Caco-2 (cell line): ENCODE measurements at regions not wholly inside any gene's neighbourhood (a gene's known extent, or its start where the extent isn't known, plus 50 kb on each side); places are given as distances from the start of the nearest gene placed in this dataset.
"Not testable (repeated sequence)": the region's sequence is repeated elsewhere in the genome, so short reads cannot be mapped to it uniquely, and the experiment has no call there.

Experiments
- BruUV-seq: library from RNA; stranded (reverse); fragments of 400-500 nt; replicated peaks from 2 replicates; lab custom pipeline; 2021; lab: Mats Ljungman, UMichigan
- CTCF ChIA-PET: fragments of 300-600 bp; sonication (Branson Sonifier 250); formaldehyde crosslinking; loops from one replicate; lab custom pipeline; 2022; ENCODE audit warnings: antibody characterized with exemption; lab: Charles Lee
- POLR2A ChIA-PET: fragments of 300-600 bp; sonication (Branson Sonifier 250); formaldehyde crosslinking; loops from one replicate; lab custom pipeline; 2022; ENCODE audit warnings: antibody characterized with exemption; lab: Charles Lee
- DNase-seq, 2 experiments: peaks; one replicate each; pipeline versions ENCODE4 v3.0.0 to v3.0.0-alpha.2; 2020 to 2022
- H3K27me3 ChIP-seq: replicated peaks from 2 replicates; pipeline ENCODE4 v1.6.0; 2011; ENCODE audit warnings: low read length; ENCODE audit not compliant: control insufficient read depth, insufficient read depth
- H3K36me3 ChIP-seq: 2 replicates; pipeline ENCODE4 v1.5.1; 2011; ENCODE audit warnings: low read length; ENCODE audit not compliant: control insufficient read depth, insufficient read depth
- H3K4me1 ChIP-seq: fragments of 250-450 bp; sonication (Bioruptor Pico); 2 replicates; pipeline ENCODE4 v1.5.1; 2020; ENCODE audit warnings: mild to moderate bottlenecking
- H3K4me3 ChIP-seq: 2 replicates; pipeline ENCODE4 v1.5.1; 2011; ENCODE audit warnings: low read depth, mild to moderate bottlenecking, control low read depth, low read length
- H3K9me3 ChIP-seq: fragments of 250-450 bp; sonication (Bioruptor Pico); 2 replicates; pipeline ENCODE4 v1.5.1; 2020; ENCODE audit warnings: mild to moderate bottlenecking, moderate library complexity
- H3K27ac Mint-ChIP-seq: one replicate; pipeline ENCODE4 v1.8.0; 2022; ENCODE audit warnings: mixed read lengths; ENCODE audit not compliant: unreplicated experiment
- H3K27me3 Mint-ChIP-seq: one replicate; pipeline ENCODE4 v1.8.0; 2022; ENCODE audit warnings: mixed read lengths; ENCODE audit not compliant: insufficient read depth, unreplicated experiment
- H3K36me3 Mint-ChIP-seq: one replicate; pipeline ENCODE4 v1.8.0; 2022; ENCODE audit warnings: mild to moderate bottlenecking, mixed read lengths; ENCODE audit not compliant: insufficient read depth, unreplicated experiment
- H3K4me1 Mint-ChIP-seq: one replicate; pipeline ENCODE4 v1.8.0; 2022; ENCODE audit warnings: low read depth, mixed read lengths; ENCODE audit not compliant: unreplicated experiment
- H3K4me3 Mint-ChIP-seq: one replicate; pipeline ENCODE4 v1.8.0; 2022; ENCODE audit warnings: mild to moderate bottlenecking, moderate library complexity, mixed read lengths; ENCODE audit not compliant: unreplicated experiment
- H3K9me3 Mint-ChIP-seq: one replicate; pipeline ENCODE4 v1.8.0; 2022; ENCODE audit warnings: mixed read lengths; ENCODE audit not compliant: unreplicated experiment
- intact Hi-C: fragments of 100-400 bp; cut with micrococcal nuclease; formaldehyde crosslinking; loops from one replicate; pipeline ENCODE4 v1.10.0; 2022; ENCODE audit not compliant: unreplicated experiment

- H3K27me3 Mint-ChIP-seq, H3K36me3 ChIP-seq, H3K27ac Mint-ChIP-seq, H3K27me3 ChIP-seq, H3K4me1 Mint-ChIP-seq, H3K36me3 Mint-ChIP-seq, H3K9me3 Mint-ChIP-seq, BruUV-seq, CTCF ChIA-PET, H3K4me3 ChIP-seq, H3K9me3 ChIP-seq, intact Hi-C loops, DNase-seq, H3K4me3 Mint-ChIP-seq, H3K4me1 ChIP-seq: not testable (repeated sequence)
- POLR2A ChIA-PET: interaction anchor here (0.7 kb wide), 1 partner anchor 174 kb away, joined by 4 read pairs; no protein-coding TSS in a partner anchor
Measured at GRCh38 chr16:88213937-88214336, 168.8 kb upstream of the ZNF469 start.

DNA sequence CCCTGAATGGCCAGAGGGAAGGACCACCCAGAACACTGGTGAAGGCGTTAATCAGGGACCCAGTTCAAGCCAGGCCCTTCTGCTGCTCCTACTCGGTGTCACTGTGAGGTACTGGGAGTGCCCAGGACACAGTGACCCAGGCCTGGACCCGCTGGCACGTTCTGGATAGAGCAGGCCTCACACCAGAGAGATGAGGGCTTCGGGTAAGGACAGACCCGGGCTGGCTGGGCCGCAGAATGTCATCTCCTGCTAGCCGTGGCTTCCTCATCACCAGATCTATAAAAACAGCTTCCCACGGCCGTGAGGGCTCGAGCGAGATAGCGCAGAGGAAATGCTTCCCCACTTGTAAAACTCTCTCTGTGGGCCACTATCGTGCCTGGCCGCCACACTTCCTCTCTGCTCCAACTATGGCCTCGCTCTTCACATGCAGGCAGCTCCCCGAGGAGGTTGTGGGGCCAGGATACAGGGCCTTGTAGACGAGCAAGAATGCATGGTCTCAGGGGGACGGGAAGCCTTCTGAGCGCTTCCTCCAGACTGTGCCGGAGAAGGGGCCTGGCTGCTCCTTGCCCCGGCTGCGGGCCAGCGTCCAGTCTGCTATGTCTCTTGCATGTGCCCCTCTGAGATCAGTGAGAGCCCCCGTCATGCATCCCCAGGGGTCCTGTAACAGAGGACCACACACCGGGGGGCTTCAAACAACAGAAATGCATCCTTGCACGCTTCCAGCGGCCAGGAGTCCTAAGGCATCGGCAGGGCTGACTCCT is 161.6 kb upstream of the ZNF469 start:
- H3K36me3 Mint-ChIP-seq, H3K4me1 ChIP-seq, H3K27me3 Mint-ChIP-seq, H3K36me3 ChIP-seq, H3K4me3 ChIP-seq, H3K27me3 ChIP-seq, BruUV-seq, intact Hi-C loops, H3K4me1 Mint-ChIP-seq, H3K27ac Mint-ChIP-seq, POLR2A ChIA-PET, H3K9me3 ChIP-seq, CTCF ChIA-PET, DNase-seq, H3K4me3 Mint-ChIP-seq: not testable (repeated sequence)
- H3K9me3 Mint-ChIP-seq: peaks cover 16% of the 10 kb centered on the region

DNA sequence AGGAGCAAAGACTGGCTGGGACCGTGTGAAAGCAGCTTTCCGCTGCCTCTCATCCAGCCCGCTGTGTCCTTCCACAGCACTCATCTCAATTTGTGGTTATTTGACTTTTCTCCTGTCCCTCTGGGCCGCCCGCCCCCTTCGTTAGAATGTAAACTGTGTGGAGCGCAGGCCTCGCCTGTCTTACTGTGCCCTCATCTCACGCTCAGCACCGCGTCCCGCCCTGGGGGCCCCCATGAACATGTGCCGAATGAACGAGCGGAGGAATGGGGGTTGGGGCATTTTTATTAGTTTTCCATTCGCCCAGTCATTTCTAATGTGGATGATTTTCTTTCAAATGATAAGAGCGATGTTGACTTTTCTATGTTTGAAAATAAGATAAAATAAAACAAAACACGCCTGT is 159.1 kb upstream of the ZNF469 start:
- H3K36me3 Mint-ChIP-seq, H3K9me3 ChIP-seq, H3K27me3 ChIP-seq, H3K4me3 Mint-ChIP-seq, CTCF ChIA-PET, H3K36me3 ChIP-seq, H3K27ac Mint-ChIP-seq, H3K27me3 Mint-ChIP-seq, POLR2A ChIA-PET, H3K4me1 Mint-ChIP-seq, H3K4me3 ChIP-seq, H3K4me1 ChIP-seq, H3K9me3 Mint-ChIP-seq, DNase-seq, BruUV-seq, intact Hi-C loops: not testable (repeated sequence)

DNA sequence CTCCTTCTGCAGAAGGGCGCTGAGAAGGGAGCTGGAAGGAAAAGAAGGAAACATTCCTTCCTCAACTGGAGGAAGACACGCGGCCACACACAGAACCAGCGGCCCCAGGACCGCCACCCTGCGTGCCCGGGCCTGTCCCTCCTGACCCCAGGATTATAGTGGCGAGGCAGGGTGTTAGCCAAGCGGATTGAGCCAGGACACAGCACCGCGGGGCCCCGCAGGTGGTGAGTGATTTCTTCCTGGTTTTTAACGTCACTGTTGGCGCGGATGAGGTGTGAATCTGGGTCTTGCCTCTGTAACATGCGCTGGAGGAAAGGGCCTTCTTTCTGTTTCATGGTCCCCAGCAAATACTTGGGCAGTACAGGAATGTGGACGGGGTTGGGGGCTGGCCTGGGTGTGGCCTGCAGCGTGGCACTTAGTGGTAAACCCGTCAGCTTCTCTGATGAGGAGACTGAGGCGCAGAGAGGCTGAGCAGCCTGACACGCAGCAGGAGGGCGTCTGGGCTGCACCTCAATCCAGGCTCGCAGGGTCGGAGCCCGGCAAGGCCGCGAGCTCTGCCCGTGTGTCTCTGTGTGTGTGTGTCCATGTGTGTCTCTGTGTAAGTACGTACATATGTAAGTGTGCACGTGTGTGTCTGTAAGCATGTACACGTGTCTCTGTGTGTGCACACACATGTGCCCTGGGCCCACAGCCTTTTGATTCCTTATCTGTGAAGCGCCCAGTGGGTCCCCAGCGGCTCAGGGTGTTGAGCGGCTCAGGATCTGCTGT is 158.4 kb upstream of the ZNF469 start:
- H3K27me3 ChIP-seq, H3K36me3 Mint-ChIP-seq, H3K27me3 Mint-ChIP-seq, H3K9me3 ChIP-seq, H3K4me1 Mint-ChIP-seq, H3K4me3 ChIP-seq, H3K27ac Mint-ChIP-seq, BruUV-seq, H3K4me1 ChIP-seq, intact Hi-C loops, CTCF ChIA-PET, DNase-seq, H3K4me3 Mint-ChIP-seq, H3K9me3 Mint-ChIP-seq, POLR2A ChIA-PET, H3K36me3 ChIP-seq: not testable (repeated sequence)

GRCh38 chr16:88225640-88226230 is 157.0 kb upstream of the ZNF469 start:
- H3K4me1 ChIP-seq, H3K9me3 ChIP-seq, H3K36me3 Mint-ChIP-seq, H3K4me1 Mint-ChIP-seq, H3K27ac Mint-ChIP-seq, H3K4me3 ChIP-seq, H3K4me3 Mint-ChIP-seq, DNase-seq, H3K36me3 ChIP-seq, CTCF ChIA-PET, H3K9me3 Mint-ChIP-seq, POLR2A ChIA-PET, intact Hi-C loops, BruUV-seq, H3K27me3 Mint-ChIP-seq, H3K27me3 ChIP-seq: not testable (repeated sequence)

DNA sequence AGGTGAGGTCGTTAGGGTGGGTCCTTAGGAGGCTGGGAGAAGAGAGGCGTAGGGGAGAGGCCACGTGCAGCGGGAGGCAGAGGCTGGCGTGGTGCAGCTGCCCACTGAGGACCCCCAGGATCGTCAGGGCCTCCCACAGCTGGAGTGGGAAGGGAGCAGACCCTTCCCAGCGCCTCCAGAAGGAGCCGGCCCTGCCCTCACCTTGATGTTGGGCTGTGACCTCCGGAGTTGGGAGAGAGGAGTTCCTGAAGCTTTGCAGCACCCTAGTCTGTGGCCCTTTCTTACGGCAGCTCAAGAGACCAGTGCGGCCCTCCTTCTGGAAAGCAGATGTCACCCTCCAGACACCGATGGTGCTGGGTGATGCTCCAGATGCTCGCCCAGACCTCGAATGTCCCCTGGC is 156.5 kb upstream of the ZNF469 start:
- DNase-seq, intact Hi-C loops, H3K4me3 Mint-ChIP-seq, H3K27me3 Mint-ChIP-seq, H3K4me3 ChIP-seq, CTCF ChIA-PET, H3K27me3 ChIP-seq, H3K36me3 ChIP-seq, H3K27ac Mint-ChIP-seq, BruUV-seq, H3K36me3 Mint-ChIP-seq, H3K4me1 ChIP-seq, H3K9me3 ChIP-seq, POLR2A ChIA-PET, H3K9me3 Mint-ChIP-seq, H3K4me1 Mint-ChIP-seq: not testable (repeated sequence)
